Transverse colon (tissue), 4 donors: ENCODE measurements at regions not wholly inside any gene's neighbourhood (a gene's known extent, or its start where the extent isn't known, plus 50 kb on each side); places are given as distances from the start of the nearest gene placed in this dataset.

Experiments used
- CTCF ChIP-seq, 5 experiments: fragments of 200-600 bp in 3 of 5; fragments of 450-650 bp in 2 of 5; sonication (generic) in 3 of 5; IDR thresholded peaks; 1 replicate in 2 of 5; 2 replicates in 3 of 5; pipeline ENCODE4 v1.5.1; 2016 to 2017; ENCODE audit warnings: antibody characterized with exemption in 5 of 5, inconsistent platforms in 3 of 5, mild to moderate bottlenecking in 2 of 5, moderate library complexity in 1 of 5
- EP300 ChIP-seq: sonication (generic); formaldehyde crosslinking; IDR thresholded peaks from one replicate; pipeline ENCODE4 v1.6.1; 2017; ENCODE audit warnings: antibody characterized with exemption, low read depth
- POLR2A ChIP-seq: fragments of 450-650 bp; IDR thresholded peaks from one replicate; pipeline ENCODE4 v1.6.1; 2016; ENCODE audit warnings: antibody characterized with exemption, mild to moderate bottlenecking, moderate library complexity
- POLR2AphosphoS5 ChIP-seq, 3 donors: sonication (generic); formaldehyde crosslinking; IDR thresholded peaks; one replicate each; pipeline ENCODE4 v1.6.1; 2016; ENCODE audit warnings: antibody characterized with exemption in 3 of 3

GRCh38 chr11:25271301-25271700 lies 774.4 kb downstream of the LUZP2 start:
- TF ChIP-seq CTCF (IDR thresholded peaks at IDR 0.05) = no peak
- no peak for TF ChIP-seq POLR2AphosphoS5 (IDR thresholded peaks at IDR 0.05)
- TF ChIP-seq POLR2A = no peak
- TF ChIP-seq EP300 = no peak
